ENCODE measurements at regions not wholly inside any gene's neighbourhood (a gene's known extent, or its start where the extent isn't known, plus 50 kb on each side); places are given as distances from the start of the nearest gene placed in this dataset.

DNA sequence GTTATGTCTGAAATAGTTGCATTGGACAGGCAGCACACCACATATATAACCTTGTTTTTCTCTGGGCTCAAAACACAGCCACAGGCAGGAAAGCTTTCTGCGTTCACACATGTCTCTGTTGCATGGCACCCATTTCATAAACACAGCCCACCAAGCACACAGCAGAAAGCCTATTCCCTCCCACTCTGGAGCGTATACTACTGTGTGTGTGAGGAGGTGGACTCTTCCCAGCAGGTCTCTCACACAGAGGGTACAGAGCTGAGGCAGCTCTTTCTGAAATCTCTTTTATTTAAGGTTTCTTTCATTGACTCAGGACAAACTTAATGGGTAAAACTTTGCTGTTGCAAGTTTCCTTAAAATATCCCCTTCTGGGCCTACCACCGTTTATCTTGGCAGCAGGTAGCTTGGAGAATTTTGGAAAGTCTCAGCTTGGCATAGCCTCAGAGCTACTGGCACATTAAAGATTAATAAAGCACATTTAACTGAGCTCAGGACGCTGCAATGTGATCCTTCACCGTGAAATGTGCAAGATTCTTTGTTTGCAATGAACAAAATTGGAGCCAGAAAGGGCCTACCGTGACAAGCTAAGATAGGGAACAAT, 105.1 kb upstream of the NCKAP5 start:
- H3K4me1 ChIP-seq (ENCODE audit: insufficient read depth, low read length, severe bottlenecking): no peaks in the 10 kb centered on the region
- no peak overlapping the region for H3K9ac ChIP-seq (ENCODE audit: low read length)
- H3K27me3 ChIP-seq (ENCODE audit: insufficient read depth, low read length): no peaks in the 10 kb centered on the region
- no peaks in the 10 kb centered on the region for H3K36me3 ChIP-seq (ENCODE audit: insufficient read depth, low read length)
- no peak overlapping the region for H3K4me3 ChIP-seq (ENCODE audit: low read depth, low read length, poor library complexity, severe bottlenecking)
- no peaks in the 10 kb centered on the region for H3K9me3 ChIP-seq (ENCODE audit: low read length)
- H3K4me2 ChIP-seq (ENCODE audit: low read length): no peak overlapping the region
- H2AFZ ChIP-seq (ENCODE audit: low read length): no peak overlapping the region
- no peak overlapping the region for H3K27ac ChIP-seq (ENCODE audit: low read depth, low read length, poor library complexity, severe bottlenecking)
- H3K79me2 ChIP-seq (ENCODE audit: insufficient read depth, low read length): no peaks in the 10 kb centered on the region
- no peaks in the 10 kb centered on the region for H3F3A ChIP-seq (ENCODE audit: insufficient read depth, low read length)
- no peak for TF ChIP-seq EZH2 (IDR thresholded peaks at IDR 0.05; ENCODE audit: borderline replicate concordance, low read length)
- TF ChIP-seq, protein P1, sequence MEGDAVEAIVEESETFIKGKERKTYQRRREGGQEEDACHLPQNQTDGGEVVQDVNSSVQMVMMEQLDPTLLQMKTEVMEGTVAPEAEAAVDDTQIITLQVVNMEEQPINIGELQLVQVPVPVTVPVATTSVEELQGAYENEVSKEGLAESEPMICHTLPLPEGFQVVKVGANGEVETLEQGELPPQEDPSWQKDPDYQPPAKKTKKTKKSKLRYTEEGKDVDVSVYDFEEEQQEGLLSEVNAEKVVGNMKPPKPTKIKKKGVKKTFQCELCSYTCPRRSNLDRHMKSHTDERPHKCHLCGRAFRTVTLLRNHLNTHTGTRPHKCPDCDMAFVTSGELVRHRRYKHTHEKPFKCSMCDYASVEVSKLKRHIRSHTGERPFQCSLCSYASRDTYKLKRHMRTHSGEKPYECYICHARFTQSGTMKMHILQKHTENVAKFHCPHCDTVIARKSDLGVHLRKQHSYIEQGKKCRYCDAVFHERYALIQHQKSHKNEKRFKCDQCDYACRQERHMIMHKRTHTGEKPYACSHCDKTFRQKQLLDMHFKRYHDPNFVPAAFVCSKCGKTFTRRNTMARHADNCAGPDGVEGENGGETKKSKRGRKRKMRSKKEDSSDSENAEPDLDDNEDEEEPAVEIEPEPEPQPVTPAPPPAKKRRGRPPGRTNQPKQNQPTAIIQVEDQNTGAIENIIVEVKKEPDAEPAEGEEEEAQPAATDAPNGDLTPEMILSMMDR (IDR thresholded peaks at IDR 0.05; ENCODE audit: low read length): no peak
- H4K20me1 ChIP-seq (ENCODE audit: insufficient read depth, low read length): no peaks in the 10 kb centered on the region
- H3K9me2 ChIP-seq (ENCODE audit: low read depth, low read length): no peaks in the 10 kb centered on the region

DNA sequence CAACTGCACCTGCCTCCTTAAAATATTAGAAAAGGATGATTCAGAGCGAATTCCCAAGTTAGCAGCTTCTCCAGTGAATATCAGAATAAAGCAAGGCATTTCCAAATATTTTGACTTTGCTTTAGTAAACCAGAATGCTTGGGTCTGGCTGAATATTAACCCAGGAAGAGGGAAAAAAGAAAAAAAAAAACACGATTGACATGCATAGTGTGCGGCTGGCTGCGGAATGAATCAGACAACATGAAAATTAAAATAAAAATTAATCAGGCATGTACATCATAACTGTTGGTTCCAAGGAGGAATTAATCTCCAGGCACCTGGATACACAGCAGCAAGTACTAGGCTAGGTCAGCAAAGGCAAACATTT, 105.8 kb upstream of the NCKAP5 start:
- Histone ChIP-seq H3K9me2 (ENCODE audit: low read depth, low read length) (no peaks in the 10 kb centered on the region), H3K4me3 (ENCODE audit: low read depth, low read length, poor library complexity, severe bottlenecking) (no peak overlapping the region), H3K9ac (ENCODE audit: low read length) (no peak overlapping the region), H3K4me1 (ENCODE audit: insufficient read depth, low read length, severe bottlenecking) (no peaks in the 10 kb centered on the region), H3K36me3 (ENCODE audit: insufficient read depth, low read length) (no peaks in the 10 kb centered on the region), H3K9me3 (ENCODE audit: low read length) (no peaks in the 10 kb centered on the region), H4K20me1 (ENCODE audit: insufficient read depth, low read length) (no peaks in the 10 kb centered on the region), H3K4me2 (ENCODE audit: low read length) (no peak overlapping the region), H2AFZ (ENCODE audit: low read length) (no peak overlapping the region), H3F3A (ENCODE audit: insufficient read depth, low read length) (no peaks in the 10 kb centered on the region), H3K27me3 (ENCODE audit: insufficient read depth, low read length) (no peaks in the 10 kb centered on the region), H3K79me2 (ENCODE audit: insufficient read depth, low read length) (no peaks in the 10 kb centered on the region), H3K27ac (ENCODE audit: low read depth, low read length, poor library complexity, severe bottlenecking) (no peak overlapping the region)
- TF ChIP-seq, protein P1 (IDR thresholded peaks at IDR 0.05; ENCODE audit: low read length): no peak
- TF ChIP-seq EZH2 (IDR thresholded peaks at IDR 0.05; ENCODE audit: borderline replicate concordance, low read length): no peak

DNA sequence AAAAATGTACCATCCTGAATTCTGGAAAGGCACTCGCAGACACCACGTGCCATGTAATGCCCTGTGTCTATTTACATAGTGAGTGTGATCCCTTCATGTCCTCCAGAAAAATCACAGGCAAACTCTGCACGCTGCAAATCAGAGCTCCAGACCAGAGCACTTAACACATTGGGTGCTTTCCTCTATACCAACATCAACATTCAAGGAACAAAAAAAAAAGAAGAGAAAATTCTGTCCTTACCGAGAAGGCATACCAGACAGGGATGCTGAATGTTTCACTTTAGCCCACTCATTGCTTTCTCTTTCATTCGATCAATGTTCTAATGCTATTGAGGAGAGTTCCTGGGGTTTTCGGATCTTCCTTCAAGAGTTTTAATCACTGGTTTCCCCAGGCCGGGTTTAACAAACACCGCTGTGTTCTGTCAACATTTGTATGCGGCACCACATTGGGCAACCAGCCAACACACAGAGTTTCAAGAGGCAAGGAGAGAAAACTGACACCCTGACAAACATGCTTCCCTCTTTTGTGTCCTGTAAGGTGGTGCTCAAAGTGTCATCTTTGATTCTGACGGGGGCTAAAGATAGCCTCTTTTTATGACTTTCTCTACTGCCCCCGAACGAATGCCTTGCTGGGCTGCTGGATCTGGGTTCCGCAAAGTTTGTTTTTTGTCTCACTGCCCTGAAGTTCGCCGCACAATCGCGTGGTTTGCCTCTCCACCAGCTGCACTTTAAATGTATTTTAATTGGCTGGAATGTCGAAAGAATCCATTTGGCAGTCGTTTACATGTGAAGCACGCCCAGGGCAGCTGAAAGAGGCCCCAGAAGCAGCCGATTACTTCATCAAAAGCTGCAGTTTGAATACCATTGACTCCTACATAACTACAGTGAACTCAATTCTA, 106.4 kb upstream of the NCKAP5 start:
- H4K20me1 ChIP-seq (ENCODE audit: insufficient read depth, low read length): no peaks in the 10 kb centered on the region
- H3K4me3 ChIP-seq (ENCODE audit: low read depth, low read length, poor library complexity, severe bottlenecking): no peak overlapping the region

More for the DNA sequence above, 106.4 kb upstream of the NCKAP5 start:
- Histone ChIP-seq H3K4me2 (ENCODE audit: low read length) (no peak overlapping the region), H3K4me1 (ENCODE audit: insufficient read depth, low read length, severe bottlenecking) (no peaks in the 10 kb centered on the region), H2AFZ (ENCODE audit: low read length) (no peak overlapping the region), H3K36me3 (ENCODE audit: insufficient read depth, low read length) (no peaks in the 10 kb centered on the region), H3K9me3 (ENCODE audit: low read length) (no peaks in the 10 kb centered on the region), H3F3A (ENCODE audit: insufficient read depth, low read length) (no peaks in the 10 kb centered on the region), H3K9ac (ENCODE audit: low read length) (no peak overlapping the region), H3K27ac (ENCODE audit: low read depth, low read length, poor library complexity, severe bottlenecking) (no peak overlapping the region), H3K27me3 (ENCODE audit: insufficient read depth, low read length) (no peaks in the 10 kb centered on the region), H3K79me2 (ENCODE audit: insufficient read depth, low read length) (no peaks in the 10 kb centered on the region), H3K9me2 (ENCODE audit: low read depth, low read length) (no peaks in the 10 kb centered on the region)
- no peak for TF ChIP-seq EZH2 (IDR thresholded peaks at IDR 0.05; ENCODE audit: borderline replicate concordance, low read length)
- TF ChIP-seq, protein P1 (IDR thresholded peaks at IDR 0.05; ENCODE audit: low read length): no peak
